CD14-positive monocyte (primary cell): ENCODE measurements at regions not wholly inside any gene's neighbourhood (a gene's known extent, or its start where the extent isn't known, plus 50 kb on each side); places are given as distances from the start of the nearest gene placed in this dataset.

ENCODE experiments used
- DNase-seq, 3 donors: peaks; one replicate each; pipeline ENCODE4 v3.0.0-alpha.2; 2011 to 2022
- H2AFZ ChIP-seq: 2 replicates; pipeline ENCODE4 v1.6.0; 2012; ENCODE audit warnings: mild to moderate bottlenecking, low read depth, low read length, inconsistent platforms; ENCODE audit not compliant: insufficient read depth, poor library complexity, severe bottlenecking
- H3K27ac ChIP-seq, 2 donors: 1 replicate in 1 of 2; 2 replicates in 1 of 2; pipeline ENCODE4 v1.5.1; 2012 to 2013; ENCODE audit warnings: low read length in 2 of 2, control low read depth in 1 of 2, inconsistent platforms in 1 of 2, low read depth in 1 of 2, mild to moderate bottlenecking in 1 of 2
- H3K27me3 ChIP-seq, 2 donors: one replicate each; pipeline versions ENCODE4 v1.6.0 to v1.6.1; 2011 to 2013; ENCODE audit warnings: low read length in 2 of 2; ENCODE audit not compliant: control insufficient read depth in 2 of 2, insufficient read depth in 2 of 2
- H3K36me3 ChIP-seq, 2 donors: replicated peaks in 1 of 2; 1 replicate in 1 of 2; 2 replicates in 1 of 2; pipeline versions ENCODE4 v1.5.1 to v1.6.1; 2012 to 2013; ENCODE audit warnings: low read length in 2 of 2, control low read depth in 1 of 2, inconsistent platforms in 1 of 2, mild to moderate bottlenecking in 1 of 2; ENCODE audit not compliant: insufficient read depth in 2 of 2, control insufficient read depth in 1 of 2
- H3K4me1 ChIP-seq, 2 donors: 1 replicate in 1 of 2; 2 replicates in 1 of 2; pipeline versions ENCODE4 v1.5.1 to v1.6.1; 2012 to 2013; ENCODE audit warnings: low read length in 2 of 2, control low read depth in 1 of 2, inconsistent platforms in 1 of 2, mild to moderate bottlenecking in 1 of 2, moderate library complexity in 1 of 2; ENCODE audit not compliant: insufficient read depth in 2 of 2, control insufficient read depth in 1 of 2
- H3K4me2 ChIP-seq: replicated peaks from 2 replicates; pipeline ENCODE3; 2012; ENCODE audit warnings: low read length, moderate library complexity, mild to moderate bottlenecking; ENCODE audit not compliant: poor library complexity, severe bottlenecking; ENCODE audit errors: extremely low read depth
- H3K4me3 ChIP-seq, 3 experiments: fragments of 200-600 bp in 1 of 3; sonication (generic) in 1 of 3; replicated peaks in 1 of 3; 1 replicate in 2 of 3; 2 replicates in 1 of 3; pipeline ENCODE4 v1.5.1; 2011 to 2013; ENCODE audit warnings: low read length in 3 of 3, mild to moderate bottlenecking in 3 of 3, control low read depth in 2 of 3, low read depth in 2 of 3, inconsistent platforms in 1 of 3, moderate library complexity in 1 of 3
- H3K79me2 ChIP-seq: 2 replicates; pipeline ENCODE4 v1.6.0; 2012; ENCODE audit warnings: mild to moderate bottlenecking, control low read depth, inconsistent platforms, low read length, moderate library complexity; ENCODE audit not compliant: insufficient read depth
- H3K9ac ChIP-seq: 2 replicates; pipeline ENCODE4 v1.6.0; 2017; ENCODE audit warnings: low read length, mild to moderate bottlenecking; ENCODE audit not compliant: insufficient read depth, poor library complexity, severe bottlenecking
- H3K9me3 ChIP-seq, 2 donors: replicated peaks in 1 of 2; 1 replicate in 1 of 2; 2 replicates in 1 of 2; pipeline versions ENCODE4 v1.5.1 to v1.6.1; 2012 to 2013; ENCODE audit warnings: low read length in 2 of 2, control low read depth in 1 of 2; ENCODE audit not compliant: control insufficient read depth in 1 of 2, insufficient read depth in 1 of 2
- H4K20me1 ChIP-seq: 2 replicates; pipeline ENCODE4 v1.6.0; 2012; ENCODE audit warnings: mild to moderate bottlenecking, low read length, control low read depth, moderate library complexity; ENCODE audit not compliant: insufficient read depth
- H3K27ac Mint-ChIP-seq, 7 donors: one replicate each; pipeline ENCODE4 v1.8.0; 2020; ENCODE audit warnings: mild to moderate bottlenecking in 7 of 7, mixed read lengths in 7 of 7, moderate library complexity in 6 of 7, inconsistent platforms in 2 of 7
- H3K27me3 Mint-ChIP-seq, 3 donors: one replicate each; pipeline ENCODE4 v1.8.0; 2021 to 2022; ENCODE audit warnings: low read depth in 3 of 3, mild to moderate bottlenecking in 3 of 3, mixed read lengths in 3 of 3, moderate library complexity in 3 of 3, inconsistent platforms in 1 of 3
- H3K36me3 Mint-ChIP-seq, 2 donors: one replicate each; pipeline ENCODE4 v1.8.0; 2020; ENCODE audit warnings: mixed read lengths in 2 of 2, inconsistent platforms in 1 of 2, mild to moderate bottlenecking in 1 of 2
- H3K4me1 Mint-ChIP-seq: one replicate; pipeline ENCODE4 v1.8.0; 2020; ENCODE audit warnings: mild to moderate bottlenecking, mixed read lengths
- H3K4me3 Mint-ChIP-seq, 2 donors: one replicate each; pipeline ENCODE4 v1.8.0; 2020; ENCODE audit warnings: mild to moderate bottlenecking in 2 of 2, mixed read lengths in 2 of 2, moderate library complexity in 1 of 2
- H3K9me3 Mint-ChIP-seq, 7 donors: one replicate each; pipeline ENCODE4 v1.8.0; 2020 to 2022; ENCODE audit warnings: mixed read lengths in 7 of 7, mild to moderate bottlenecking in 6 of 7, moderate library complexity in 6 of 7, inconsistent platforms in 2 of 7
- WGBS: methylation state at CpG from one replicate; pipeline ENCODE4 v1.1.5; 2013; ENCODE audit warnings: missing lambda C conversion rate; ENCODE audit not compliant: insufficient coverage; 5-methylcytosine and 5-hydroxymethylcytosine counted together
- intact Hi-C, 2 donors: fragments of 100-400 bp; cut with micrococcal nuclease; formaldehyde crosslinking; loops; one replicate each; pipeline versions ENCODE4 v1.15.0 to v1.15.1; 2023
- TF ChIP-seq, protein P1 (sequence below): fragments of 200-600 bp; IDR thresholded peaks from one replicate; pipeline ENCODE4 v1.8.0; 2022; ENCODE audit warnings: antibody characterized with exemption, mild to moderate bottlenecking

DNA sequence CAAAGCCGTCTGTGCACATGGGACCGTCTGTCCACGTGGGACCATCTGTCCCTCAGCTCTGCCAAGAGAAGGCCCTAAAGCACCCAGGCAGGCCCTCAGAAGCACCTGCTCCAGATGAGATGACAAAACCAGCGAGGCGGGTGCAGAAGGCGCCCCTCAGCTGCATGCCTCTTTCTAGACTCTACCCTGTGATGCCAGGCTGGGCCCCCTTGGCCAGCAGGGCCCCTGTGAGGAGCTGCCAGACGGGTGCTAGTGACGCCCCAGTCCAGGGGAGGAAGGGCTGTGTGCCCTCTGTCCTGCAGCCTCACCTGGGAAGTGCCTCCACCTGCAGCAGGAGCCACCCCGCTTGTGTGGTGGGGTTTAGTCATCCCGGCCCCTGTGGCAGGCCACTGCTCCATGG, 309.2 kb upstream of the SHH start:
- Histone ChIP-seq H4K20me1 (no peaks in the 10 kb centered on the region), H3K36me3 (no peaks in the 10 kb centered on the region), H3K79me2 (no peaks in the 10 kb centered on the region), H3K9me3 (no peaks in the 10 kb centered on the region), H3K4me1 (no peaks in the 10 kb centered on the region), H3K9ac (no peak overlapping the region), H3K4me2 (no peak overlapping the region), H3K4me3 (no peak overlapping the region), H3K27me3 (no peaks in the 10 kb centered on the region), H2AFZ (no peak overlapping the region), H3K27ac (no peak overlapping the region)
- Mint-ChIP-seq H3K4me1 (no peaks in the 10 kb centered on the region), H3K9me3 (peaks cover 0 to 8% (median 0%) of the 10 kb centered on the region in 7 donors), H3K4me3 (no peak overlapping the region), H3K27me3 (peaks cover 1 to 4% (median 2%) of the 10 kb centered on the region in 3 donors), H3K36me3 (no peaks in the 10 kb centered on the region), H3K27ac (no peak overlapping the region)
- no peak for DNase-seq
- 94% methylated on average over 8 of the region's 10 CpGs for WGBS
- intact Hi-C loops = no loop called here
- TF ChIP-seq, protein P1, sequence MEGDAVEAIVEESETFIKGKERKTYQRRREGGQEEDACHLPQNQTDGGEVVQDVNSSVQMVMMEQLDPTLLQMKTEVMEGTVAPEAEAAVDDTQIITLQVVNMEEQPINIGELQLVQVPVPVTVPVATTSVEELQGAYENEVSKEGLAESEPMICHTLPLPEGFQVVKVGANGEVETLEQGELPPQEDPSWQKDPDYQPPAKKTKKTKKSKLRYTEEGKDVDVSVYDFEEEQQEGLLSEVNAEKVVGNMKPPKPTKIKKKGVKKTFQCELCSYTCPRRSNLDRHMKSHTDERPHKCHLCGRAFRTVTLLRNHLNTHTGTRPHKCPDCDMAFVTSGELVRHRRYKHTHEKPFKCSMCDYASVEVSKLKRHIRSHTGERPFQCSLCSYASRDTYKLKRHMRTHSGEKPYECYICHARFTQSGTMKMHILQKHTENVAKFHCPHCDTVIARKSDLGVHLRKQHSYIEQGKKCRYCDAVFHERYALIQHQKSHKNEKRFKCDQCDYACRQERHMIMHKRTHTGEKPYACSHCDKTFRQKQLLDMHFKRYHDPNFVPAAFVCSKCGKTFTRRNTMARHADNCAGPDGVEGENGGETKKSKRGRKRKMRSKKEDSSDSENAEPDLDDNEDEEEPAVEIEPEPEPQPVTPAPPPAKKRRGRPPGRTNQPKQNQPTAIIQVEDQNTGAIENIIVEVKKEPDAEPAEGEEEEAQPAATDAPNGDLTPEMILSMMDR = no peak

DNA sequence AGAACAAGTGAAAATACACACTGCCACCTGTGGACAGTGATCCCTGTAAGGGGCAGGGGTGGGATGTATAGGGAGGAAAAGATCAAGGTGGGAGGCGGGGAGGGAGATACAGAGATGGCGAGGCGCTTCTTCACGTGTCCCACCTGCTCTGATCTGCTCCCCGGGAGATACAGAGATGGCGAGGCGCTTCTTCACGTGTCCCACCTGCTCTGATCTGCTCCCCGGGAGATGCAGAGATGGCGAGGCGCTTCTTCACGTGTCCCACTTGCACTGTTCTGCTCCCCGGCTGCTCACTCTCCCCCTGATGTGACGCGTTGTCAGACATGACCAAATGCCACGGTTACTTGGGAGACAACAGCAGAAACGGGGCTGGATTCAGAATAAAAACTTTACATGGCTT, 308.3 kb upstream of the SHH start:
- no peak overlapping the region for H3K9ac ChIP-seq
- H3K9me3 ChIP-seq = no peaks in the 10 kb centered on the region
- Mint-ChIP-seq H3K27ac (no peak overlapping the region), H3K9me3 (peaks cover 0 to 8% (median 0%) of the 10 kb centered on the region in 7 donors), H3K27me3 (peaks cover 1 to 4% (median 2%) of the 10 kb centered on the region in 3 donors), H3K4me1 (no peaks in the 10 kb centered on the region), H3K36me3 (no peaks in the 10 kb centered on the region), H3K4me3 (no peak overlapping the region)
- H3K4me2 ChIP-seq = no peak overlapping the region
- H3K4me1 ChIP-seq = no peaks in the 10 kb centered on the region
- H3K36me3 ChIP-seq = no peaks in the 10 kb centered on the region
- H2AFZ ChIP-seq = no peak overlapping the region
- intact Hi-C loops = no loop called here
- no peak for DNase-seq
- TF ChIP-seq, protein P1 = no peak
- H3K4me3 ChIP-seq = no peak overlapping the region
- 92% methylated on average over 17 of the region's 17 CpGs for WGBS
- H3K79me2 ChIP-seq = no peaks in the 10 kb centered on the region
- H4K20me1 ChIP-seq = no peaks in the 10 kb centered on the region
- H3K27ac ChIP-seq = no peak overlapping the region
- H3K27me3 ChIP-seq = no peaks in the 10 kb centered on the region
